ENCODE measurements at regions not wholly inside any gene's neighbourhood (a gene's known extent, or its start where the extent isn't known, plus 50 kb on each side); places are given as distances from the start of the nearest gene placed in this dataset.
"Not testable (repeated sequence)": the region's sequence is repeated elsewhere in the genome, so short reads cannot be mapped to it uniquely, and the experiment has no call there.

DNA sequence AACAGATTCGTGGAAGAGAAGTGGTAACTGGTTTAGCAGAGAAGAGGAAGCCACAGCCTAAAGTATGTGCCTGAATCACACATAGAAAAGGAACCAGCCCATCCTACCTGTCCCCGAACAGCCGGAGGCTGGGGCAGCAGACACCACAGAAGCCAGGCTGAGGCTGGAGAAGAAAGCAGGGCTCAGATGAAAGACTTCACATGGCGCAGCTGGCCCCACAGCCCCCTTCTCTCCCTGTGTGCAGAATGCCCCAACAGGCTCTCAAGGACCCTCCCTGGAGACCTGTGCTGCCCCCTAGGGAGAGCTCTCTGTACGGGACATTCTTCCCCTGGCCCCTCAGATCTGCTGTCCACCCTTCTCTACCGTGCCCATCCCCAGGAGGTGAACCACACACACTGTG is 83.5 kb upstream of the RAB12 start:
- ATAC-seq (ENCODE audit: low read depth), result no peak
- TF ChIP-seq, protein P1, sequence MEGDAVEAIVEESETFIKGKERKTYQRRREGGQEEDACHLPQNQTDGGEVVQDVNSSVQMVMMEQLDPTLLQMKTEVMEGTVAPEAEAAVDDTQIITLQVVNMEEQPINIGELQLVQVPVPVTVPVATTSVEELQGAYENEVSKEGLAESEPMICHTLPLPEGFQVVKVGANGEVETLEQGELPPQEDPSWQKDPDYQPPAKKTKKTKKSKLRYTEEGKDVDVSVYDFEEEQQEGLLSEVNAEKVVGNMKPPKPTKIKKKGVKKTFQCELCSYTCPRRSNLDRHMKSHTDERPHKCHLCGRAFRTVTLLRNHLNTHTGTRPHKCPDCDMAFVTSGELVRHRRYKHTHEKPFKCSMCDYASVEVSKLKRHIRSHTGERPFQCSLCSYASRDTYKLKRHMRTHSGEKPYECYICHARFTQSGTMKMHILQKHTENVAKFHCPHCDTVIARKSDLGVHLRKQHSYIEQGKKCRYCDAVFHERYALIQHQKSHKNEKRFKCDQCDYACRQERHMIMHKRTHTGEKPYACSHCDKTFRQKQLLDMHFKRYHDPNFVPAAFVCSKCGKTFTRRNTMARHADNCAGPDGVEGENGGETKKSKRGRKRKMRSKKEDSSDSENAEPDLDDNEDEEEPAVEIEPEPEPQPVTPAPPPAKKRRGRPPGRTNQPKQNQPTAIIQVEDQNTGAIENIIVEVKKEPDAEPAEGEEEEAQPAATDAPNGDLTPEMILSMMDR (IDR thresholded peaks at IDR 0.05; ENCODE audit: poor library complexity, severe bottlenecking), result no peak
- Histone ChIP-seq H3K4me3 (ENCODE audit: severe bottlenecking) (no peak overlapping the region), H3K4me1 (ENCODE audit: insufficient read depth, poor library complexity, severe bottlenecking) (no peaks in the 10 kb centered on the region), H3K36me3 (ENCODE audit: low read depth) (no peaks in the 10 kb centered on the region), H3K27ac (ENCODE audit: poor library complexity, severe bottlenecking) (no peak overlapping the region), H3K9me3 (ENCODE audit: severe bottlenecking) (peaks cover 6% of the 10 kb centered on the region), H3K27me3 (ENCODE audit: insufficient read depth, poor library complexity, severe bottlenecking) (no peaks in the 10 kb centered on the region)
- DNase-seq (ENCODE audit: low spot score), result no peak

DNA sequence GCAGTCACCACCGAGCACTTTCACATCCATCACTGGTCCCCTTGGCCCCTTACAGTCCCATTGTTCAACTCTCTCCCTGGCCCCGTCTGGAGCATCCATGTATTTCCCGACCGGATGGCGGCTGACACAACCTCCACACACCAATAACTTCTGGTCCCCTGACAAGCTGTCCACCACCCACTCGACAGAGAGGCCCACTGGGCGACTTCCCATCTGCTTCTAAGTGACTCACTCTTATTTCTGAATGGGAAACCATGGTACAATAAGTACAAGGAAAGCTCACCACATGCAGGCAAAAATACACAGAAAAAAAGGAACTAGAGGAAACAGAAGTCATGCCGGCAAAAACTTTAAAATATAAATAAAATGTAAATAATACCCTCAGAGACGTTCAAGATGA is 82.9 kb upstream of the RAB12 start:
- H3K9me3 ChIP-seq (ENCODE audit: severe bottlenecking), result peaks cover 7% of the 10 kb centered on the region
- no peak overlapping the region for H3K27ac ChIP-seq (ENCODE audit: poor library complexity, severe bottlenecking)
- TF ChIP-seq, protein P1 (IDR thresholded peaks at IDR 0.05; ENCODE audit: poor library complexity, severe bottlenecking), result no peak
- H3K36me3 ChIP-seq (ENCODE audit: low read depth), result no peaks in the 10 kb centered on the region
- ATAC-seq (ENCODE audit: low read depth) (no peak), DNase-seq (ENCODE audit: low spot score) (no peak)
- H3K27me3 ChIP-seq (ENCODE audit: insufficient read depth, poor library complexity, severe bottlenecking), result no peaks in the 10 kb centered on the region
- no peaks in the 10 kb centered on the region for H3K4me1 ChIP-seq (ENCODE audit: insufficient read depth, poor library complexity, severe bottlenecking)
- H3K4me3 ChIP-seq (ENCODE audit: severe bottlenecking), result no peak overlapping the region

DNA sequence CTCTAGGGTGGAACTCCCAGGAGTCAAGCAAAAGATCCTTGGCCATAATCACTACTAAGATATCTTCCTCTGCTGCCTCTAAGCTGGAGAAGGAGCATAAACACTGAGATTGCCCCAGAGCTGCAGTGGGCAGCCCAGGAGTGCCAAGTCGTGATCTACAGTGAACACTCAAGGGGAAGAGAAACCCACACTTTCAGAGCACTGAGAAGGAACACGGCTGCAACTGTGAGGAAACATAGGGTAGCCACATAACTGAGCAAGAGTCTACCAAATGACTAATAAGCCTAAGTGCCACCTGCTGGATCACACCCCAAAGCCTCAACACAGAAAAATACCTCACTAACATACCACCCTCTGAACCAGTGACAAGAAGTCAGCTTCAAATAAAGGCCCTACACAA is 79.6 kb upstream of the RAB12 start:
- TF ChIP-seq, protein P1 (IDR thresholded peaks at IDR 0.05; ENCODE audit: poor library complexity, severe bottlenecking), result no peak
- no peak overlapping the region for H3K4me3 ChIP-seq (ENCODE audit: severe bottlenecking)
- peaks cover 13% of the 10 kb centered on the region for H3K9me3 ChIP-seq (ENCODE audit: severe bottlenecking)
- no peaks in the 10 kb centered on the region for H3K27me3 ChIP-seq (ENCODE audit: insufficient read depth, poor library complexity, severe bottlenecking)
- ATAC-seq (ENCODE audit: low read depth) (no peak), DNase-seq (ENCODE audit: low spot score) (no peak)
- H3K4me1 ChIP-seq (ENCODE audit: insufficient read depth, poor library complexity, severe bottlenecking), result no peaks in the 10 kb centered on the region
- no peak overlapping the region for H3K27ac ChIP-seq (ENCODE audit: poor library complexity, severe bottlenecking)
- H3K36me3 ChIP-seq (ENCODE audit: low read depth), result no peaks in the 10 kb centered on the region

DNA sequence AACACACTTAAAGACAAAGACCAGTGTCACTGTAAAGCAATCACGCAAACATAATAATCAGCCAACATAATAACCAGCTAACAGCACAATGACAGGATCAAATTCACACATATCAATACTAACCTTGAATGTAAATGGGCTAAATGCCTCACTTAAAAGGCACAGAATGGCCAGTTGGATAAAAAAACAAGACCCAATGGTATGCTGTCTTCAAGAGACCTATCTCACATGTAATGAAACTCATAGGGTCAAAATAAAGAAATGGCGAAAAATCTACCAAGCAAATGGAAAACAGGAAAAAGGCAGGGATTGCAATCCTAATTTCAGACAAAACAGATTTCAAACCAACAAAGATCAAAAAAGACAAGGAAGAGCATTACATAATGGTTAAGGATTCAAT is 78.2 kb upstream of the RAB12 start:
- not testable (repeated sequence) for H3K36me3 ChIP-seq (ENCODE audit: low read depth); H3K4me1 ChIP-seq (ENCODE audit: insufficient read depth, poor library complexity, severe bottlenecking); H3K4me3 ChIP-seq (ENCODE audit: severe bottlenecking); H3K27me3 ChIP-seq (ENCODE audit: insufficient read depth, poor library complexity, severe bottlenecking); ATAC-seq (ENCODE audit: low read depth); DNase-seq (ENCODE audit: low spot score); H3K27ac ChIP-seq (ENCODE audit: poor library complexity, severe bottlenecking)
- peaks cover 13% of the 10 kb centered on the region for H3K9me3 ChIP-seq (ENCODE audit: severe bottlenecking)

DNA sequence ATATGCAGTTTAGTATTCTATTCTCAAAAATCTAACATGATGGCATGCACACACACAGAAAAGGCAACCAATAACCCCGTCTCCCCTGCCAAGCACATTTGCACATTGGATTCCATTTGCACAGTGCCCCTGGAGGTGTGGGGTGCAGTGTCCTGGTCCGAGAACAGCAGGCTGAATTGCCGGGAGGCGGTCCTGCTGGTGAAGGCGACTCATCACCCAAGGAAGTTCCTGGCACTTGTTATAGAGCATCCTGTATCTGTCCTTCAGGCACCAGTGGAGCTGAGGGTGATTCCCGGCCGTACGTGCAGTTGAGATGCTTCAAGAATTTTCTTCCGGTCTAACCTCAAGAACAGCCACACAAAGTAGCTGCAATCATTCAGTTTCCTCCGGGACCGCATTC is 73.0 kb upstream of the RAB12 start:
- TF ChIP-seq, protein P1 (IDR thresholded peaks at IDR 0.05; ENCODE audit: poor library complexity, severe bottlenecking), result no peak

More for the DNA sequence above, 73.0 kb upstream of the RAB12 start:
- no peaks in the 10 kb centered on the region for H3K4me1 ChIP-seq (ENCODE audit: insufficient read depth, poor library complexity, severe bottlenecking)
- H3K27ac ChIP-seq (ENCODE audit: poor library complexity, severe bottlenecking), result no peak overlapping the region
- H3K4me3 ChIP-seq (ENCODE audit: severe bottlenecking), result no peak overlapping the region
- H3K9me3 ChIP-seq (ENCODE audit: severe bottlenecking), result peaks cover 6% of the 10 kb centered on the region
- no peaks in the 10 kb centered on the region for H3K36me3 ChIP-seq (ENCODE audit: low read depth)
- no peaks in the 10 kb centered on the region for H3K27me3 ChIP-seq (ENCODE audit: insufficient read depth, poor library complexity, severe bottlenecking)
- ATAC-seq (ENCODE audit: low read depth), result peak; percentile 73
- DNase-seq (ENCODE audit: low spot score), result no peak
